ENCODE measurements at regions not wholly inside any gene's neighbourhood (a gene's known extent, or its start where the extent isn't known, plus 50 kb on each side); places are given as distances from the start of the nearest gene placed in this dataset.
"Not testable (repeated sequence)": the region's sequence is repeated elsewhere in the genome, so short reads cannot be mapped to it uniquely, and the experiment has no call there.

- not testable (repeated sequence) for DNase-seq
Measured at GRCh38 chr4:3882316-3882885, 116.2 kb downstream of the ADRA2C start.

DNA sequence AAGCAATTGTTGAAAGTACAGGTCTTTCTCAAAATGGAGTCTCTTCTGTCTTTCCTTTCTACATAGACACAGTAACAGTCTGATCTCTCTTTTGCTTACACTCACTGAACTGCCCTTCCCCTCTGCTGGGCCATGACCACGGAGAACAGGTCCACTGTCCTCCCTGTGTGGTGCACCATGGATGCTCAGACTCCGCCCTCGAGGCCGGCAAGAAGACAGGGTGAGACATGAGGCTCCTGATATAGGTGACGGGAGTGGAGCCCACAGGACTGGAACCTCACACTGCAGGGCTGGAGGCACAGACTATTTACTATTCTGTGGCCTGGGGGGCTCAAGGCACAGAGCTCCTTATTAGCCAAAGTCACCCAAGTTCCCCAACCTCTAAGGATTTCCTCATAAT is 118.1 kb downstream of the ADRA2C start:
- DNase-seq, result not testable (repeated sequence)

- not testable (repeated sequence) for DNase-seq
Measured at GRCh38 chr4:3893590-3893989, 127.4 kb downstream of the ADRA2C start.

DNA sequence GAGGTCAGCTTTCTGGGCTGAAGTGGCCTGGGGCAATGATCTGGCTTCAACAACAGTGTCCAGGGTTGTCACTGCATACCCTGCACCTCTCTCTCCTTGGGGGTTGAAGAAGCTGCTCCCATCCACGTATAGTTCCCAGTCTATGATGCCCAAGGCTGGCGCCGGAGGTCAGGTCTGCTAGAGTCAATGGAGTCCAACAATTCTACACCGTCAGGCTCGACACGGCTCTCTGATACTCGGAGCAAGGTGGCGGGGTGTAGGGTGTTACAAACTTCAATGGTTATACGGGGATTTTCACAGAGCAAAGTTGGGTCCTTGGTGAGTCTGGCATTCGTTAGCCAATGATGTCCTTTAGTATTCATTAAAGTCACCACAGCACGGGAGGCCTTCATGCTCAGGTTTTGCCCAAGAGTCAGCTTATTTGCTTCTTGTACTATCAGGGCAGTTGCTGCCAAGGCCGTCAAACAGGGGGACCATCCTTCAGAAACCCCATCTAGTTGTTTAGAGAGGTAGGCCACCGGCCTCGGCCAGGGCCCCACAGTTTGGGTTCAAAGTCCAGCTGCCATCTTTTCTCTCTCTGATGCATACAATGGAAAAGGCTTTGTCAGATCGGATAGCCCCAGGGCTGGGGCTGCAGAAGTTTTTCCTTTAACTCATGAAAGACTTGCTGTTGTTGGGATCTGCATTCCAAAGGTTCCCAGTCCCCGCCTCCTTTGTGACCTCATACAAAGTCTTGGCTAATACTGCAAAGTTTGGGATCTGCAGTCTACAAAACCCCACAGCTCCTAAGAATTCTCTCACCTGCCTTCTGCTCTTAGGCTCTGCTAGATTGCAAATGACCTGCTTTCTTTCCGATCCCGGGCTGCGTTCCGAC is 128.1 kb downstream of the ADRA2C start:
- not testable (repeated sequence) for DNase-seq

GRCh38 chr4:3896441-3896840 is 130.3 kb downstream of the ADRA2C start:
- DNase-seq, result no peak

DNA sequence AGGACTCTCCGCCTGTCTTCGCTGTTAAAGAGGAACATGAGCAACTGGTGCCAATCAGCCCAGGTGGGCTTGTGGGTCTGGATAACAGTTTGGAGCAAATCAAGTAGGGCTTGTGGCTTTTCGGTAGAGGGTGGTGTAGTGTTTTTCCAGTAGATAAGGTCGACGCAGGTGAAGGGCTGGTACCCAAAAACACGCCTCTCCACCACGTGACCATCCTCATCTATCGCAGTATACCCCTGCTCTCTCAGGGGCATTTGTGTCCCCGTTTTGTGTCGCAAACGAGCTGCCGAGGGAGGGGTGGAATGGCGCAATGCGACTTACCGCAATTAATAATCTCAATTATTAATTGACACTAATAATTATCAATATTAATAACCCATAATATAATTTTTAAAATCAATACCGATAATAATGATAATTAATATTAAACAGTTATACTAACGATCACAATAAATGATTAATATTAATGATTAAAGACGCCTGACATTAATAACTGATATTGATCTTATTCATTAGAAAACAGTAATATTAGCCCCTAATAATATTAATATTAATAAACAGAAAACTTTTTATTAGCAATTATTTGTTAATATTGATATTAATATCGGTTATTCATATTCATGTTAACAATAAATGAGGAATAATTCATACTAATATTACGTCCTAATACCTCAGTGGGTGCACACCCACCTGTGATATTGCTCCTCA is 130.8 kb downstream of the ADRA2C start:
- DNase-seq, result not testable (repeated sequence)

GRCh38 chr4:3898098-3898497 is 131.9 kb downstream of the ADRA2C start:
- no peak for DNase-seq

GRCh38 chr4:3898928-3899327 is 132.7 kb downstream of the ADRA2C start:
- DNase-seq, result not testable (repeated sequence)

DNA sequence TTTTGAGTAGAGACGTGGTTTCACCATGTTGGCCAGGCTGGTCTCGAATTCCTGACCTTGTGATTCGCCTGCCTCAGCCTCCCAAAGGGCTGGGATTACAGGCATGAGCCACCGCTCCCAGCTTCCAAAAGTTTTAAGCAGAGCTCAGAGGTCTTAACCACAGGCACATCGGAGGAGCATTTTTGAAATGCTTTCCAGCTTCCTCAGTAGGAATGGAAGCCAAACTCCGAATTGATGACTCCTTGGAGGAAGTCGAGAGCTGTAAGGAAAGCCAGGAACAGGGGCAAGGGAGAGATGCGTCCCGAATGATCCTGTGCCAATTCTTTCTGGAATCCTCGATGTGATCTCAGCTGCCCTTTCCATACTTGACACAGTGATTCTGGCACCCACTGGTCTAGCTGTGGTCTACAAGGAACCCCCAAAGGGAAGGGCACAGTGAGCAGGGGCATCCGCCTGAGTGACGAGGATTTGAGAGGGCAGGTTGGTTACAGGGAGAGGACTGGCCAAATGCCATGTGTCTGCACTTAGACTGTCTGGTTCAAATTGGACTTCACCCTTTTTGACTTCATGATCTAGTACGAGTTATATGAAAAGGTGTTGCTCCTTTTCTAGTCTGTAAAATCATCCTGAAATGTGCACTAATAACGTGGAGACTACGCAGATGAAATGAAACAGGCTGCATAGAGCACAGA is 138.2 kb downstream of the ADRA2C start:
- DNase-seq, result not testable (repeated sequence)

DNA sequence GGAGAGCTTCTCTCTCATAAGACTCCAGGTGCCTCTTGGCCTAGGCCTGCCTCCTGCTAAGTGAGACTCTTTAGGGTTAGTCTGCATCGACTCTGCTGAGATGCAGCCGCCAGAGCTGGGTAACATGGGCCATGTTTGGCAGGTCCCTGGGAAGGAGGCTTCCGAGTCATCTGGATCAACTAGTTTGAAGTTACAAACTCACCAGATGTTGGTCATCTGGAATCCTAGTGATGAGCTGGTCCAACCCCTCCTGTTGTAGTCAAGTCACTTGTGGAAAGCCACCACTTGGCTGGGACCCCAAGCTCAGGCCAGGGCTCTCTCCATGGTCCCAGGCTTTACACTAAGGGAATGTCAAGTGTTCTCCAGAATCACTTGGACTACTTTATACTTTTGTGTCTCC is 143.4 kb downstream of the ADRA2C start:
- DNase-seq, result not testable (repeated sequence)

DNA sequence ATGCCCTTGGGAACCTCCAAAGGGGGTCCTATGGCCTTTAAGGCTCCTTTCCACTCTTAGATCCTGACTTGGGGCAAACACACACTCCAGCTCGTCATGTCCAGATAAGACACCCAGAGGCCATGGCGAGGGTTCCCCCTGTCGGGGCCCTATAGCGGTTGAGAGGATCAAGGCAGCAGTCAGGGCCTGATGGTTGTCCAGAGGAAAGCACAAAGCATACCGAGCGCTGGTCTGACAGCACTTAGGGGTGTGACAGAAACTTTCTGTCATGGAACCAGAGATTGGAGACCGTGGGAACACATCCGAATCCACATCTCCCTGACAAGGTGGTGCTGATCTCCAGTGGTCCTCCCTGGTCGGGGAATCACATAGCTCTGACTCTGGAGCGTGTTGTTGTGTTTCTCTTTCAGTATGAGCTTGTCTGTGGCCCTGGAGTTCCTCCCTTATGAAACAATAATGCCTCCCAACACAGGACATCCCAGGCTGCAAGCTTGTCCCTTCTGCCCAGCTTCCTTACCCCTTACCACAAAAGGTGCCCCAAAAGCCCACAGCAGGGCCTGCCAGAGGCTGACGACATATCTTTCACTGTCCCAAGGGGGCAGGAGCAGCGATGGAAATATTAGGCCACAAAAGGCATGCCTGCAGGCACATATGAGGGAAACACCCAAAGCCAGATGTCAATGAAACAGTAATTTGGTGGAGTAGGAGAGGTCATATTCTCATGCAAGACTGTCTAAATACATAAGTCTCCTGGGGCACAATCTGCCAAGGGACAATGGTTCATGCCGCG is 144.2 kb downstream of the ADRA2C start:
- not testable (repeated sequence) for DNase-seq

DNA sequence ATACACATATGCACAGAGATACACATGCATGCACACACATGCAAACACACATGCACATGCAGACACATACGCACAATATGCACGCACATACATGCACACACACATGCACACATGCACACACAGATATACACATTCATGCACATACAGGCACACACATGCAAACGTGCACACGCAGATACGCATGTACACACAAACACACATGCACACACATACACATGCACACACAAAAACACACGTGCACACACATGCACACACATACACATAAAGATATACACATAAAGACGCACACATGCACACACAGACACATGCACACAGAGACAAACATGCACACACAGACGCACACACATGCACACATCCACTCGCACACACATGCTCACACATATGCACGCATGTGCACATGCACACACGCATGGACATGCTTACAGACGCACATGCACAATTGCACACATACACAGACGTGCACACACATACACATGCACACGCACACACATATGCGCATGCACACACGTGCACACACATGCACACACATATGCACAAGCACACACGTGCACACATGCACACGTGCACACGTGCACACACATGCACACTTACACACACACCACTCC is 145.2 kb downstream of the ADRA2C start:
- no peak for DNase-seq

DNA sequence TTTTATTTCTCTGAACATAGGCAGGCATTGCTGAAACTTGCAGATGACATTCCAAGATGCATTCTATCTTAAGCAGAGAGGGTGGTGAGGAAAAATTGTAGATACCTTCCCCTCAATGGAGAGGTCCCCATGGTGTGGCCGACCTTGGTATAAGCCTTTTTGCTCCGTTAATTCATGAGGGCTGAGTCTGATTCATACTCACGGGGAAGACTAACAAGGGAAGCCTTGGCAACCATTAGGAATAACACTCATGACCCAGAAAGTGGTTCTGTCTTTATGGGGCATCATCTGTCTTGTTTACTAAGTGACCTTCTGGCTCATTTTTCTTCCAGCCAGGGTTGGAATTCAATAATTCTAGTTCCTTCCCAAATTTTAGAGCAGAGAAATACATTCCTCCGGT is 148.3 kb downstream of the ADRA2C start:
- DNase-seq, result not testable (repeated sequence)

- DNase-seq, result not testable (repeated sequence)
Measured at GRCh38 chr4:3919509-3919908, 153.3 kb downstream of the ADRA2C start.

GRCh38 chr4:3921902-3922301 is 155.7 kb downstream of the ADRA2C start:
- not testable (repeated sequence) for DNase-seq

DNA sequence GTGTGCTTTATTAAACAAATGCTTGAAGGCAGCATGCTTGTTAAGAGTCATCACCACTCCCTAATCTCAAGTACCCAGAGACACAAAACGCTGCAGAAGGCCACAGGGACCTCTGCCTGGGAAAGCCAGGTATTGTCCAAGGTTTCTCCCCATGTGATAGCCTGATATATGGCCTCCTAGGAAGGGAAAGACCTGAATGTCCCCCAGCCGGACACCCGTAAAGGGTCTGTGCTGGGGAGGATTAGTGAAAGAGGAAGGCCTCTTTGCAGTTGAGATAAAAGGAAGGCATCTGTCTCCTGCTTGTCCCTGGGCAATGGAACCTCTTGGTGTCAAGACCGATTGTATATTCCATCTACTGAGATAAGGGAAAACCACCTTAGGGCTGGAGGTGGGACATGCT is 159.7 kb downstream of the ADRA2C start:
- DNase-seq, result not testable (repeated sequence)

DNA sequence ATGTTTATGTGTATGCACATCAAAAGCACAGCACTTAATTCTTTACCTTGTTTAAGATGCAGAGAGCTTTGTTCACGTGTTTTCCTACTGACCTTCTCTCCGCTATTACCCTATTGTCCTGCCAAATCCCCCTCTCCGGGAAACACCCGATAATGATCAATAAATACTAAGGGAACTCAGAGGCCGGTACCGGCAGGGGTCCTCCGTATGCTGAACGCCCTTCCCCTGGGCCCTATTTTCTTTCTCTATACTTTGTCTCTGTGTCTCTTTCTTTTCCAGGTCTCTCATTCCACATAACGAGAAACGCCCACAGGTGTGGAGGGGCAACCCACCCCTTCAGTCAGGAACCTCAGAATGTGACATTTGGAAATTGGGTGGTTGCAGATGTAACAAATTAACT is 160.1 kb downstream of the ADRA2C start:
- not testable (repeated sequence) for DNase-seq

DNA sequence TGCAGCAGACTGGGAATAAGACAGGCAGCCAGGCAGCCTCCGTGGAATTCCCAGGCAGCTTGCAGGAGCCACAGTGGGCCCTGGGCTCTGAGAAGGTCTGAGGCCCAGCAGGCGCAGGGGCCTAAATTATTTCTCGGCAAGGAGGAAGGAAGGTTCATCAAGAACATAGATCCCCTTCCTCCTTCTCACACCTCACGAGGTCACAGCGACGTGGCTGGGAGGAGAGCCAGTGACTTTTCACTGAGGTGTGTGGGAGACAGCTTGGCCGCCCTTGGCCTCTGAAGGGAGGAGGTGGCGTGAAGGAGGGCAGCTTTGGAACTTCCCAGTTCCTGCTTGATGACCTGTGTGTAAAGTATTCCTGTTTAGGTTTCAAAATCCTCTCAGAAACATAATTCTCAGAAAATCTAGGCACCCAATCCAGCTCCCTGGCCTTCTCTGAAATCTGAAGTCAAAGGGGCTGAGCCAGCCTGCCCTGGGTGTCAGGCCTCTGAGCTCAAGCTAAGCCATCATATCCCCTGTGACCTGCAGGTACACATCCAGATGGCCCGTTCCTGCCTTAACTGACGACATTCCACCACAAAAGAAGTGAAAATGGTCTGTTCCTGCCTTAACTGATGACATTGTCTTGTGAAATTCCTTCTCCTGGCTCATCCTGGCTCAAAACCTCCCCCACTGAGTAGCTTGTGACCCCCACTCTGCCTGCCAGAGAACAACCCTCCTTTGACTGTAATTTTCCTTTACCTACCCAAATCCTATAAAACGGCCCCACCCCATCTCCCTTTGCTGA is 161.0 kb downstream of the ADRA2C start:
- DNase-seq, result not testable (repeated sequence)

DNA sequence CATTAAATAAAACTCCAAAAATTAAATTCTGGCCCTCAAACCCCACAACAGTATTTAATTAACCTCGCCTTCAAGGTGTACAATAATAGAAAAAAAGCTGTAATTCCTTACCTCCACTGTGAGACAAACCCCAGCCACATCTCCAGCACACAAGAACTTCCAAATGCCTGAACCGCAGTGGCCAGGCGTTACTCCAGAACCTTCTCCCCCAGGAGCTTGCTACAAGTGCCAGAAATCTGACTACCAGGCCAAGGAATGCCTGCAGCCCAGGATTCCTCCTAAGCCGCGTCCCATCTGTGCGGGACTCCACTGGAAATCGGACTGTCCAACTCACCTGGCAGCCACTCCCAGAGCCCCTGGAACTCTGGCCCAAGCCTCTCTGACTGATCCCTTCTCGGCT is 163.2 kb downstream of the ADRA2C start:
- not testable (repeated sequence) for DNase-seq

GRCh38 chr4:3932734-3933133 is 166.5 kb downstream of the ADRA2C start:
- DNase-seq, result not testable (repeated sequence)

DNA sequence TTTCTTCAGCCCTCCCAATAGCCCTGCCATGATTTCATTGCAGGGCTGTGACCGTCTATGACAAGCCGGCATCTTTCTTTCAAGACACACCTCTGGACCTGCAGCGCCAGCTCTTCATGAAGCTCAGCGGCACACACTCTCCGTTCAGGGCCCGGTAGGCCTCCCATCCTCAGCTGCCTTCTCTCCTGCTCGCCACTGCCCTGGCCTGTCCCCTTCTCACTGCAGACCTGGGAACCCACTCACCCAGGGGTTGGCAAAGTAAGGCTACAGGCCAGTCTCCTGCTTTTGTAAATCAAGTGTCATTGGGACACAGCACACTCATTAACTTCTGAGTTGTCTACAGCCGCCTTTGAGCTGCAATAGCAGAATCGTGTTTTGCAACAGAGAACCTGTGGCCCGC is 169.2 kb downstream of the ADRA2C start:
- not testable (repeated sequence) for DNase-seq
